Right renal cortex interstitium (tissue), 3 donors: ENCODE measurements at regions not wholly inside any gene's neighbourhood (a gene's known extent, or its start where the extent isn't known, plus 50 kb on each side); places are given as distances from the start of the nearest gene placed in this dataset.
"Not testable (repeated sequence)": the region's sequence is repeated elsewhere in the genome, so short reads cannot be mapped to it uniquely, and the experiment has no call there.

ENCODE experiments used
- DNase-seq, 3 donors: peaks; one replicate each; pipeline ENCODE4 v3.0.0-alpha.2; 2013; ENCODE audit warnings: low read depth in 3 of 3, low spot score in 2 of 3

- DNase-seq, result no peak
Observed at GRCh38 chr9:1115370-1115769, 65.2 kb downstream of the DMRT2 start.

DNA sequence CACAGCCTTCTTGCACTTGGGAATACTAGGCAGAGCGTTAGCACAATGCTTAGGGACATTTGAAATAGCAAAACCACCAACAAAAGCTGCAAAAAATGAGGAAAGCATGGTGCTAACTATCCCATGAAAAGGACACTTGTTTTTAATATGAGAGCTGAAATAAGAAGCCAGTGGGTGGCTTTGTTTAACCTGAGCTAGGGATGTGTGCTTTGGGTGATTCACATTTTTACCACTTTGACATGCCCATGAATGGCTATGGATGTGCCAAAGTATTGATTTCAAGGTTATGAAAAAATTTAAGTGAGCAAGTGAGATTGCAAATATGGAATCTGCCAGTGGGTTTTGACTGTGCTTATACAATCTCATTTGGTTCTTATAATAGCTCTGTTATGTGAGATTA lies 67.3 kb downstream of the DMRT2 start:
- no peak for DNase-seq

- DNase-seq, result no peak
Observed at GRCh38 chr9:1120500-1121165, 70.5 kb downstream of the DMRT2 start.

GRCh38 chr9:1125741-1126140 lies 75.6 kb downstream of the DMRT2 start:
- DNase-seq, result no peak

- DNase-seq, result no peak
Observed at GRCh38 chr9:1128046-1128445, 77.9 kb downstream of the DMRT2 start.

DNA sequence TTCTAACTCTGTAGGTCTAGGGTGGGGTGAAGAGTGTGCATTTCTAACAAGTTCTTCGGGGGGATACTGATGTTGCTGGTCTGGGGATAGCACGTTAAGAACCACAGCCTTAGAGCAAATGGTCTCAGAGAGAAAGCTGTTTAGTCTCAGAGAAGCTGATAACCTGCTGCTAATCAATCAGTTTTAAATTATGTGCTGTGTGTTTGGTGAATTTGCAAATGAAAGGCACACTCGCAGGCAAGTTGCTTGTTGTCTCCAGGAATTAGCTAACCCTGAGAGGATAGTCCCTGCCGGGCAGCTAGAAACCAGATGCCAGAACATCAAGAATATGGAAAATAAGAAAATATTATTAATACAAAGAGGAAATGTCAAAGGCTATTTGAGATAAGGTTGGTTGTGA lies 79.2 kb downstream of the DMRT2 start:
- DNase-seq, result no peak

GRCh38 chr9:1140057-1140456 lies 89.9 kb downstream of the DMRT2 start:
- DNase-seq, result no peak

DNA sequence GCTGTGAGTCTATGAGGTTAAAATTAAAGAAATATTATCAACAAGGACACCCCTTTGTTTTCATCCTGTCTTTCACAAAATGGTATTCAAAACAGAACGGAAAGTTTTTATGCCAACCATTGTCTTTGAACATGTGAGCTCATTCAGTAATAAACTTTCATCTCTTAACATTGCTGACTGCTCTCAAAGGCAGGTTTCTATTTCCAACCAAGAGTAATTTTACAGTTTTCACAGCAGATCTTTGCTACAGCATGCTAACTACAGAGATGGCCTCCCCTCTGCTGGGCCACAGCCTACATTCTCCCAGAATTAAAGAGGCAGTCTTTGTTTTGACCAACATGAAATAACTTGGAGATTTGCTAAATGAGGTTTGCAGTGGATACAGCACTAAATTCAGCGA lies 101.5 kb downstream of the DMRT2 start:
- no peak for DNase-seq

- no peak for DNase-seq
Observed at GRCh38 chr9:1152171-1152570, 102.0 kb downstream of the DMRT2 start.

- no peak for DNase-seq
Observed at GRCh38 chr9:1154739-1155138, 104.6 kb downstream of the DMRT2 start.

DNA sequence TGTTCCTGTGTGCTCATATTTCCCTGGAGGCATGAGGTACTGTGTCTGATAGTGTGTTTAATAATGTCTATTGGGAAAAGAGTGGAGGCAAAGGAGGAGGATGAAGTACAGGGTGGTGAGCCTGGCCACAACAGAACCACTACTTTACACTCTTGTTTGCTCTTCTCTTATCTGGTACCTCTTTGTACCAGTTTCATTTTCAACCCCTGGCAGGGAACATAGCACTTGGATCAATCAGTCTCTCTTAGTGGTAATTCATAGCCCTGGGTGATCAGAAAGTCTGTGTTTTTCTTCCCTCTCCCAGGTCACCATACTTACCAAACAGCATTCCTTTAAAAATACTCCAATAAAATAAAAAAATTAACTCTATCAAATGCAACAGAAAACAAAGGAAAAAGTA lies 105.4 kb downstream of the DMRT2 start:
- DNase-seq, result no peak

GRCh38 chr9:1156794-1157550 lies 106.8 kb downstream of the DMRT2 start:
- no peak for DNase-seq

- no peak for DNase-seq
Observed at GRCh38 chr9:1157836-1158235, 107.7 kb downstream of the DMRT2 start.

DNA sequence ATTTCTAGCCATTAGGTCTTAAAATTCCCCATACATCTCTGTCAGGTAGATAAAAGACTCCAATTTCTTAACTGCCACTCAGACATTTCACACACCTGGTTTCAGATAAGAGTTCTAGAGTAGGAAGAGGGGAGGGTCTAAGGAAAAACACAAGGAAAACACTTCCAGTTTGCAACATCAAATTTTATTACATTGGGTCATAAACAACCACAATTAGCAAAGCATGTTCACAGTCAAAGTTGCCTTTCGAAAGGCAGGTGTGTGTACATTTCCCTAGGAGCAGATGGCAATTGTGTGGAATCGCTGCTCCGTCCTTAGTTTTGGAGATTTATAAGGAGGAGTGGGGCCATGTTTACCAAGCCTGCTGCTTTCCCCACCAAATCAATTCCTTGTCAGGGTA lies 120.8 kb downstream of the DMRT2 start:
- DNase-seq, result no peak

DNA sequence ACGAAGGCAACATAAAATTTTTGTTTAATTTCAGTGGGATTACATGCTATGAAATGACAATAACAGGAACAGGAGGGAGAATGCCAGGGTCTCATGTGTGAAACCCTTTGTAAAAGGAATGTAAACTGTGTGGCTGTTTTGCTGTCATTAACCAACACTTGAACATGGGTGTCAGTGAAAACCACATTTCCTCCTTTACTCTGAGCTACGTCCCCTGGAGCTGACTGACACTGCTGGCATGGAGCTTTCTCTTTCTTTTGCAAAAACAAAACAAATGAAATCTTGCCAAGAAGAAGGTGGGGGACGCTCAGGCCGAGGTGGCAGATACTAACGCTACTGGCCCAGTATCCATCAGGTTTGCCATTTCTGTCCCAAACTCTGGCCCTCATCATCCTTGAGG lies 121.4 kb downstream of the DMRT2 start:
- DNase-seq, result no peak

DNA sequence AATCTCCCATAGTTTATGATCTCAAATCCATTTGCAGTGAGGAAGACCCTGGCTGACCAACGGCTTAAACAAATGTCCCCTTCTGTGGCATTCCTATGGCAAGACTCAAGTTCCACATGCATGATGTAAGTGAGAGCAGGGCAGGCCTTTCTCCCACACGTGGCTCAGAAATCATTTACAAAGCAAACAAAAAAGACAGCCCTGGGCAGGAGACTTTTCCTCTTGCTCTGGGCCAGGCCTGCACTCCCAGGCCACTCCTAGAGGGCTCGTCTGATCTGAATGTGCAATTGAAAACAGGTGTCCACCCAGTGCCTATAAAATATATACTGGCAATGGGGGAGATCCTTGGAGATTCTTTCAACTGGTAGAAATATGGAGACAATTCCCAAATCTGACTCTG lies 123.1 kb downstream of the DMRT2 start:
- peak in 1 of 3 donors; percentile 23 for DNase-seq

DNA sequence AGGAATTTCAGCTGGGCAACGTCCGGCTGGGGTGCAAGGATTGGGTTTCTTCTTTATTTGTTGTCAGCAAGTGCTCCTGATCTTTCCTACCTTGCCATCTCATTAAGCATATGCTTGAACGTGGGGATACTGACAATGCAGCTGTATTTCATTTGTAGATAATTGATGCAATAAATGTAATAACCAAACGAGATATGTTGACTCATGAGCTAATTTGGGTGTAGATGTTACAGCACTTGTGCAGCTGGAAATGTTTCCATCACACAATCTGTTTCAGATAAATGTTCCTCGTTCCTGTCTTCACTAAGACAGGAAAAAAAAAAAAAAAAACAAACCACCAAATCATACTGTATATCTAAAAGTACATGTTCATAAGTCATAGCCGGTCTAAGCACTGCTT lies 123.8 kb downstream of the DMRT2 start:
- DNase-seq, result no peak

DNA sequence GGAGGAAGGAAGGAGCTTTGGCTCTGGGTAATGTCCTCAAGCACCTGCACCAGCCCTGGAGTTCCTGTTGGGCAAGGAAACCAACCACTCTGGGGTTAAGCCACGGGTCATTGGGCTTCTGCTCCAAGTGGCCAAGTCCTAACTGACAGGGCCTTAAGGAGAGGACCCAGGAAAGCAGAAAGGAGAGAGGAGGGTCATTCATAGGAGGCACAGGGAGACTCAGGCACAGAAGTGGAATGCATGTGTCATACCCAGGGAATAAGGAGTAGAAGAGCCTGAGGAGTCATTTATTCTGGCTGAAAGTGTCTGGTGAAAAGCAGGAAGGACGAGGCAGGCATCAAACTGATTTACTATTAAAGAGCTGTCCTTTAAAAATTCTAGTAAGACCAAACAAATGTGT lies 129.2 kb downstream of the DMRT2 start:
- DNase-seq, result no peak

GRCh38 chr9:1184146-1184545 lies 134.0 kb downstream of the DMRT2 start:
- no peak for DNase-seq

- not testable (repeated sequence) for DNase-seq
Observed at GRCh38 chr9:1187137-1187536, 137.0 kb downstream of the DMRT2 start.

GRCh38 chr9:1195636-1196035 lies 145.5 kb downstream of the DMRT2 start:
- DNase-seq, result not testable (repeated sequence)

DNA sequence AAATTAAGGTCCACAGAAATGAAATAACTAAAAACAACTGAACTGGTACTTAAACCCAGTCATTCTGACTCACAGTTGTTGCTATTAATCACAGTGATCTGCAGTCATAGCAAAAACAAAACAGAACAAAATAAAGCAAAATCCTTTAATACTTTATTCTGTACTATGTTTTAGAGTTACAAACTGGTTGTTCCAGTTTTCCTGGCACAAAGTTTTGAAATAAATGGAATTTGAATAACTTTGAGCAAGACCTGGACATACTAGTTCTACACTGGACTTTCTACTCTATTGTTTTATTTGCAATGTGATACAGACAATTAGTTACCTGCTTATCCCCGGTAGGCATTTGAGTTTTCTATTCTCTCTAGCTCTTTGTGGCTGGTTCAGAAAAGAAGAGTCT lies 147.9 kb downstream of the DMRT2 start:
- no peak for DNase-seq

DNA sequence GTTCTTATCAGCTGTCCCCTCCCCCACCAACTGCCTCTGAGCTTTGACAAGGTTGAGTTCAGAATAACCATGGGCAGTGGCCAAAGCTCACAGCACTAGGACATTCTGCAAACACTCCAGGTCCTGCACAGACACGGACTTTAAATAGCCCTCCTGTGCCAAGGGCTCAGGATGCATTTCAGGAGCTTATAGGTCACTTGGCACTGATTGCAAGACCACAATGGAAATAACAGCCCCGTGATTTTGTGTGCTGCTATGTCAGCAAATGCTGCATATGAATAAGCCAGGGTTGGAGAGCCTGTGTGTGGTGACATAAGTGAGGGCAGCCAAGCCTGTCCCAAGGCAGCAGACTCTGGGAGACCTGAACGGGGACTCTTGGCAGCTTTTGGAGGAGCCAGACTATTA lies 150.7 kb downstream of the DMRT2 start:
- DNase-seq, result no peak
